Spleen (tissue), 11 donors: ENCODE measurements at regions not wholly inside any gene's neighbourhood (a gene's known extent, or its start where the extent isn't known, plus 50 kb on each side); places are given as distances from the start of the nearest gene placed in this dataset.

ENCODE experiments used
- DNase-seq: peaks from one replicate; pipeline ENCODE4 v3.0.0-alpha.2; 2020
- H3K27ac ChIP-seq, 8 donors: fragments of 200-600 bp; sonication (generic) in 7 of 8; 1 replicate in 4 of 8; 2 replicates in 4 of 8; pipeline versions ENCODE4 v1.5.0 to v1.8.0; 2016 to 2021; ENCODE audit warnings: inconsistent platforms in 4 of 8, mild to moderate bottlenecking in 4 of 8, moderate library complexity in 1 of 8
- H3K27me3 ChIP-seq, 7 donors: fragments of 200-600 bp; sonication (generic) in 6 of 7; replicated peaks in 1 of 7; 1 replicate in 4 of 7; 2 replicates in 3 of 7; pipeline versions ENCODE4 v1.5.0 to v1.8.0; 2016 to 2021; ENCODE audit warnings: inconsistent platforms in 3 of 7, mild to moderate bottlenecking in 1 of 7
- H3K36me3 ChIP-seq, 6 donors: fragments of 200-600 bp; sonication (generic) in 5 of 6; 1 replicate in 4 of 6; 2 replicates in 2 of 6; pipeline versions ENCODE4 v1.5.0 to v1.8.0; 2016 to 2021; ENCODE audit warnings: inconsistent platforms in 2 of 6
- H3K4me1 ChIP-seq, 6 donors: fragments of 200-600 bp; sonication (generic) in 5 of 6; 1 replicate in 3 of 6; 2 replicates in 3 of 6; pipeline versions ENCODE4 v1.5.0 to v1.8.0; 2016 to 2021; ENCODE audit warnings: inconsistent platforms in 3 of 6
- H3K4me3 ChIP-seq, 8 donors: fragments of 200-600 bp; sonication (generic) in 7 of 8; 1 replicate in 4 of 8; 2 replicates in 4 of 8; pipeline versions ENCODE4 v1.5.0 to v1.8.0; 2016 to 2021; ENCODE audit warnings: inconsistent platforms in 4 of 8, mild to moderate bottlenecking in 4 of 8, moderate library complexity in 2 of 8
- H3K9me3 ChIP-seq, 8 donors: fragments of 200-600 bp; sonication (generic) in 7 of 8; 1 replicate in 4 of 8; 2 replicates in 4 of 8; pipeline versions ENCODE4 v1.5.0 to v1.8.0; 2016 to 2021; ENCODE audit warnings: inconsistent platforms in 4 of 8
- CTCF ChIP-seq, 11 experiments: fragments of 200-600 bp in 7 of 11; fragments of 450-650 bp in 4 of 11; sonication (generic) in 4 of 11; IDR thresholded peaks in 8 of 11; conservative IDR thresholded peaks in 3 of 11; 1 replicate in 7 of 11; 2 replicates in 4 of 11; pipeline versions ENCODE4 v1.4.0 to v1.8.0; 2016 to 2021; ENCODE audit warnings: antibody characterized with exemption in 11 of 11, inconsistent platforms in 4 of 11, mild to moderate bottlenecking in 1 of 11
- POLR2A ChIP-seq, 3 donors: fragments of 450-650 bp; IDR thresholded peaks; one replicate each; pipeline ENCODE4 v1.5.1; 2017; ENCODE audit warnings: antibody characterized with exemption in 3 of 3, mild to moderate bottlenecking in 1 of 3
- POLR2AphosphoS5 ChIP-seq, 3 donors: sonication (generic); formaldehyde crosslinking; IDR thresholded peaks; one replicate each; pipeline ENCODE4 v1.5.1; 2017; ENCODE audit warnings: antibody characterized with exemption in 3 of 3
- WGBS, 5 donors: extraction: QIAGEN DNeasy Blood & Tissue Kit in 3 of 5; methylation state at CpG; one replicate each; pipeline versions ENCODE4 v1.1.5 to v1.1.7; 2013 to 2018; 5-methylcytosine and 5-hydroxymethylcytosine counted together
- intact Hi-C: fragments of 100-400 bp; cut with DNase I; formaldehyde crosslinking; loops from one replicate; pipeline ENCODE4 v1.15.0; 2023; ENCODE audit warnings: low total_unique reads
- donor health status: healthy with polysubstance abuse.
- donor health status: DM: no; HTN: no; CAD: no; lungs with moderate emphysema.
- donor health status: DM: no; HTN: no; CAD: no.
- donor health status: Bipolar disorder and iron deficiency.
- donor health status: healthy.
- donor health status: DM: no; HTN: no; CAD: no.
- donor health status: DM: yes; HTN: yes; CAD: no.

GRCh38 chr1:64318428-64318827, 115.0 kb downstream of the UBE2U start:
- TF ChIP-seq POLR2A (IDR thresholded peaks at IDR 0.05) (no peak), CTCF (IDR thresholded peaks at IDR 0.05 in 8 of 11, conservative IDR thresholded peaks at IDR 0.05 in 3 of 11) (no peak), POLR2AphosphoS5 (IDR thresholded peaks at IDR 0.05) (no peak)
- peaks cover 0 to 6% (median 0%) of the 10 kb centered on the region in 6 donors for H3K4me1 ChIP-seq
- no peaks in the 10 kb centered on the region for H3K36me3 ChIP-seq
- H3K9me3 ChIP-seq = no peaks in the 10 kb centered on the region
- peak overlapping the region in 2 of 8 donors; percentile 50 to 58 for H3K27ac ChIP-seq
- intact Hi-C loops = no loop called here
- H3K4me3 ChIP-seq = no peak overlapping the region
- no peaks in the 10 kb centered on the region for H3K27me3 ChIP-seq
- WGBS, 5 donors = 80 to 97% (median 90%) methylated on average over 3 of the region's 3 CpGs
- DNase-seq = no peak

GRCh38 chr1:64320007-64320406, 116.6 kb downstream of the UBE2U start:
- no peak for DNase-seq
- H3K27ac ChIP-seq = peak overlapping the region in 5 of 8 donors; percentile 12 to 58 (median 45)
- peak in 1 of 11 experiments; percentile 18 for TF ChIP-seq CTCF (IDR thresholded peaks at IDR 0.05 in 8 of 11, conservative IDR thresholded peaks at IDR 0.05 in 3 of 11)
- TF ChIP-seq POLR2AphosphoS5 (IDR thresholded peaks at IDR 0.05) = no peak
- no peak for TF ChIP-seq POLR2A (IDR thresholded peaks at IDR 0.05)
- no peaks in the 10 kb centered on the region for H3K27me3 ChIP-seq
- H3K4me1 ChIP-seq = peaks cover 0 to 6% (median 0%) of the 10 kb centered on the region in 6 donors
- WGBS, 5 donors = 64 to 79% (median 69%) methylated on average over 4 of the region's 4 CpGs
- intact Hi-C loops = no loop called here
- H3K4me3 ChIP-seq = no peak overlapping the region
- no peaks in the 10 kb centered on the region for H3K36me3 ChIP-seq
- no peaks in the 10 kb centered on the region for H3K9me3 ChIP-seq

GRCh38 chr1:64320470-64320869, 117.0 kb downstream of the UBE2U start:
- Histone ChIP-seq H3K4me3 (no peak overlapping the region), H3K27ac (peak overlapping the region in 5 of 8 donors; percentile 9 to 58 (median 45)), H3K36me3 (no peaks in the 10 kb centered on the region), H3K27me3 (no peaks in the 10 kb centered on the region), H3K9me3 (no peaks in the 10 kb centered on the region), H3K4me1 (peaks cover 0 to 6% (median 0%) of the 10 kb centered on the region in 6 donors)
- intact Hi-C loops = no loop called here
- TF ChIP-seq POLR2A (IDR thresholded peaks at IDR 0.05) (no peak), POLR2AphosphoS5 (IDR thresholded peaks at IDR 0.05) (no peak), CTCF (IDR thresholded peaks at IDR 0.05 in 8 of 11, conservative IDR thresholded peaks at IDR 0.05 in 3 of 11) (no peak)
- no peak for DNase-seq
- WGBS, 5 donors = 6 to 41% (median 16%) methylated on average over 4 of the region's 4 CpGs

- TF ChIP-seq POLR2AphosphoS5 (IDR thresholded peaks at IDR 0.05) = peak in 1 of 3 donors; percentile 54
- TF ChIP-seq CTCF (IDR thresholded peaks at IDR 0.05 in 8 of 11, conservative IDR thresholded peaks at IDR 0.05 in 3 of 11) = no peak
- Histone ChIP-seq H3K27ac (peak overlapping the region in 5 of 8 donors; percentile 9 to 58 (median 45)), H3K4me3 (no peak overlapping the region), H3K27me3 (no peaks in the 10 kb centered on the region), H3K4me1 (peaks cover 0 to 6% (median 0%) of the 10 kb centered on the region in 6 donors), H3K36me3 (no peaks in the 10 kb centered on the region), H3K9me3 (no peaks in the 10 kb centered on the region)
- intact Hi-C loops = no loop called here
- DNase-seq = no peak
- WGBS, 5 donors = 64 to 80% (median 77%) methylated on average over 11 of the region's 11 CpGs
Measured at GRCh38 chr1:64320922-64321614, 117.6 kb downstream of the UBE2U start.
